GM23338 (cell line): ENCODE measurements at regions not wholly inside any gene's neighbourhood (a gene's known extent, or its start where the extent isn't known, plus 50 kb on each side); places are given as distances from the start of the nearest gene placed in this dataset.

Experiments used
- CREB1 ChIP-seq: fragments of 250-450 bp; sonication (Bioruptor Pico); IDR thresholded peaks from 2 replicates; pipeline ENCODE4 v1.5.0; 2020; ENCODE audit warnings: low read depth, mild to moderate bottlenecking, moderate library complexity
- EZH2 ChIP-seq: fragments of 200-600 bp; sonication (generic); IDR thresholded peaks from one replicate; pipeline ENCODE4 v1.8.0; 2017; ENCODE audit warnings: antibody characterized with exemption, mild to moderate bottlenecking, low read depth; ENCODE audit not compliant: unreplicated experiment
- EZH2phosphoT487 ChIP-seq: fragments of 200-600 bp; sonication (generic); IDR thresholded peaks from one replicate; pipeline ENCODE4 v1.8.1; 2018; ENCODE audit warnings: antibody characterized with exemption; ENCODE audit not compliant: unreplicated experiment
- JUNB ChIP-seq: IDR thresholded peaks from one replicate; pipeline ENCODE4 v1.6.1; 2016; ENCODE audit warnings: antibody characterized with exemption; ENCODE audit not compliant: unreplicated experiment
- POLR2AphosphoS5 ChIP-seq: IDR thresholded peaks from 2 replicates; pipeline ENCODE4 v1.6.1; 2016; ENCODE audit warnings: antibody characterized with exemption, low read depth
- STAT1 ChIP-seq: IDR thresholded peaks from one replicate; pipeline ENCODE4 v1.6.1; 2016; ENCODE audit warnings: antibody characterized with exemption; ENCODE audit not compliant: unreplicated experiment
- ZNF114 ChIP-seq: fragments of 250-450 bp; sonication (Bioruptor Pico); IDR thresholded peaks from 2 replicates; pipeline ENCODE4 v1.5.0; 2020; ENCODE audit warnings: mild to moderate bottlenecking, moderate library complexity
- ZNF331 ChIP-seq: fragments of 250-450 bp; sonication (Bioruptor Pico); IDR thresholded peaks from 2 replicates; pipeline ENCODE4 v1.5.0; 2020; ENCODE audit warnings: low read depth, mild to moderate bottlenecking, moderate library complexity
- TF ChIP-seq, protein P1 (sequence below), 2 experiments: fragments of 200-600 bp in 1 of 2; sonication (generic) in 1 of 2; conservative IDR thresholded peaks; 2 replicates each; pipeline versions ENCODE4 v1.5.1 to v1.6.1; 2016 to 2017; ENCODE audit warnings: antibody characterized with exemption in 2 of 2, low read depth in 2 of 2, mild to moderate bottlenecking in 2 of 2, moderate library complexity in 1 of 2
- TF ChIP-seq, protein P2 (sequence below): IDR thresholded peaks from one replicate; pipeline ENCODE4 v1.6.1; 2018; ENCODE audit warnings: antibody characterized with exemption; ENCODE audit not compliant: unreplicated experiment
- TF ChIP-seq, protein P3 (sequence below): IDR thresholded peaks from 2 replicates; pipeline ENCODE4 v1.6.1; 2016; ENCODE audit warnings: antibody characterized with exemption
- TF ChIP-seq, protein P4 (sequence below): fragments of 250-450 bp; sonication (Bioruptor Pico); IDR thresholded peaks from 2 replicates; pipeline ENCODE4 v1.5.0; 2020; ENCODE audit warnings: mild to moderate bottlenecking, moderate library complexity

DNA sequence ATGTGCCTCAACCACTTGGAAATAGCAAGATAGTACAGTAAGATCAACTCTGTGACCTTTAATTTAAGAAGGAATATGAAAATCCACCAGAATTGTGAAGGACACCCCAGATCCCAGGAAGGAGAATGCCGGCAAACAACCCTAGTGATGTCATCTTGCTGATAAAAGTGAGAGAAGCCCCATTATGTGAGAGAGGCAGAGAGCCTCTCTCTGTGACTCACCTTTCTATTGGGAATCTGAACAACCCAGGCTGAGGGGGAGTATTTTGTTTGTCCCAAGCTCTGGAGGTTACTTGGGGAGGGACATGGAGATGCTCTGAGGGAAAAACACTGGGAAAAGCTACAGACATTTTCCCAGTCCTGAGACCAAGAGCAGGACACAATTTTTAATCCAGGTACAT is 188.3 kb upstream of the FERMT1 start:
- TF ChIP-seq, protein P1, sequence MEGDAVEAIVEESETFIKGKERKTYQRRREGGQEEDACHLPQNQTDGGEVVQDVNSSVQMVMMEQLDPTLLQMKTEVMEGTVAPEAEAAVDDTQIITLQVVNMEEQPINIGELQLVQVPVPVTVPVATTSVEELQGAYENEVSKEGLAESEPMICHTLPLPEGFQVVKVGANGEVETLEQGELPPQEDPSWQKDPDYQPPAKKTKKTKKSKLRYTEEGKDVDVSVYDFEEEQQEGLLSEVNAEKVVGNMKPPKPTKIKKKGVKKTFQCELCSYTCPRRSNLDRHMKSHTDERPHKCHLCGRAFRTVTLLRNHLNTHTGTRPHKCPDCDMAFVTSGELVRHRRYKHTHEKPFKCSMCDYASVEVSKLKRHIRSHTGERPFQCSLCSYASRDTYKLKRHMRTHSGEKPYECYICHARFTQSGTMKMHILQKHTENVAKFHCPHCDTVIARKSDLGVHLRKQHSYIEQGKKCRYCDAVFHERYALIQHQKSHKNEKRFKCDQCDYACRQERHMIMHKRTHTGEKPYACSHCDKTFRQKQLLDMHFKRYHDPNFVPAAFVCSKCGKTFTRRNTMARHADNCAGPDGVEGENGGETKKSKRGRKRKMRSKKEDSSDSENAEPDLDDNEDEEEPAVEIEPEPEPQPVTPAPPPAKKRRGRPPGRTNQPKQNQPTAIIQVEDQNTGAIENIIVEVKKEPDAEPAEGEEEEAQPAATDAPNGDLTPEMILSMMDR (conservative IDR thresholded peaks at IDR 0.05; ENCODE audit: low read depth in 2 of 2), result no peak
- no peak for TF ChIP-seq EZH2
- TF ChIP-seq POLR2AphosphoS5, result no peak
- TF ChIP-seq EZH2phosphoT487, result no peak
- TF ChIP-seq JUNB, result no peak
- TF ChIP-seq CREB1 (CRISPR knock-in tag), result no peak
- TF ChIP-seq STAT1, result no peak
- TF ChIP-seq, protein P2, sequence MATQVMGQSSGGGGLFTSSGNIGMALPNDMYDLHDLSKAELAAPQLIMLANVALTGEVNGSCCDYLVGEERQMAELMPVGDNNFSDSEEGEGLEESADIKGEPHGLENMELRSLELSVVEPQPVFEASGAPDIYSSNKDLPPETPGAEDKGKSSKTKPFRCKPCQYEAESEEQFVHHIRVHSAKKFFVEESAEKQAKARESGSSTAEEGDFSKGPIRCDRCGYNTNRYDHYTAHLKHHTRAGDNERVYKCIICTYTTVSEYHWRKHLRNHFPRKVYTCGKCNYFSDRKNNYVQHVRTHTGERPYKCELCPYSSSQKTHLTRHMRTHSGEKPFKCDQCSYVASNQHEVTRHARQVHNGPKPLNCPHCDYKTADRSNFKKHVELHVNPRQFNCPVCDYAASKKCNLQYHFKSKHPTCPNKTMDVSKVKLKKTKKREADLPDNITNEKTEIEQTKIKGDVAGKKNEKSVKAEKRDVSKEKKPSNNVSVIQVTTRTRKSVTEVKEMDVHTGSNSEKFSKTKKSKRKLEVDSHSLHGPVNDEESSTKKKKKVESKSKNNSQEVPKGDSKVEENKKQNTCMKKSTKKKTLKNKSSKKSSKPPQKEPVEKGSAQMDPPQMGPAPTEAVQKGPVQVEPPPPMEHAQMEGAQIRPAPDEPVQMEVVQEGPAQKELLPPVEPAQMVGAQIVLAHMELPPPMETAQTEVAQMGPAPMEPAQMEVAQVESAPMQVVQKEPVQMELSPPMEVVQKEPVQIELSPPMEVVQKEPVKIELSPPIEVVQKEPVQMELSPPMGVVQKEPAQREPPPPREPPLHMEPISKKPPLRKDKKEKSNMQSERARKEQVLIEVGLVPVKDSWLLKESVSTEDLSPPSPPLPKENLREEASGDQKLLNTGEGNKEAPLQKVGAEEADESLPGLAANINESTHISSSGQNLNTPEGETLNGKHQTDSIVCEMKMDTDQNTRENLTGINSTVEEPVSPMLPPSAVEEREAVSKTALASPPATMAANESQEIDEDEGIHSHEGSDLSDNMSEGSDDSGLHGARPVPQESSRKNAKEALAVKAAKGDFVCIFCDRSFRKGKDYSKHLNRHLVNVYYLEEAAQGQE, result no peak
- no peak for TF ChIP-seq ZNF331 (CRISPR knock-in tag)
- TF ChIP-seq, protein P3, sequence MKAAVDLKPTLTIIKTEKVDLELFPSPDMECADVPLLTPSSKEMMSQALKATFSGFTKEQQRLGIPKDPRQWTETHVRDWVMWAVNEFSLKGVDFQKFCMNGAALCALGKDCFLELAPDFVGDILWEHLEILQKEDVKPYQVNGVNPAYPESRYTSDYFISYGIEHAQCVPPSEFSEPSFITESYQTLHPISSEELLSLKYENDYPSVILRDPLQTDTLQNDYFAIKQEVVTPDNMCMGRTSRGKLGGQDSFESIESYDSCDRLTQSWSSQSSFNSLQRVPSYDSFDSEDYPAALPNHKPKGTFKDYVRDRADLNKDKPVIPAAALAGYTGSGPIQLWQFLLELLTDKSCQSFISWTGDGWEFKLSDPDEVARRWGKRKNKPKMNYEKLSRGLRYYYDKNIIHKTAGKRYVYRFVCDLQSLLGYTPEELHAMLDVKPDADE, result no peak
- TF ChIP-seq, protein P4, sequence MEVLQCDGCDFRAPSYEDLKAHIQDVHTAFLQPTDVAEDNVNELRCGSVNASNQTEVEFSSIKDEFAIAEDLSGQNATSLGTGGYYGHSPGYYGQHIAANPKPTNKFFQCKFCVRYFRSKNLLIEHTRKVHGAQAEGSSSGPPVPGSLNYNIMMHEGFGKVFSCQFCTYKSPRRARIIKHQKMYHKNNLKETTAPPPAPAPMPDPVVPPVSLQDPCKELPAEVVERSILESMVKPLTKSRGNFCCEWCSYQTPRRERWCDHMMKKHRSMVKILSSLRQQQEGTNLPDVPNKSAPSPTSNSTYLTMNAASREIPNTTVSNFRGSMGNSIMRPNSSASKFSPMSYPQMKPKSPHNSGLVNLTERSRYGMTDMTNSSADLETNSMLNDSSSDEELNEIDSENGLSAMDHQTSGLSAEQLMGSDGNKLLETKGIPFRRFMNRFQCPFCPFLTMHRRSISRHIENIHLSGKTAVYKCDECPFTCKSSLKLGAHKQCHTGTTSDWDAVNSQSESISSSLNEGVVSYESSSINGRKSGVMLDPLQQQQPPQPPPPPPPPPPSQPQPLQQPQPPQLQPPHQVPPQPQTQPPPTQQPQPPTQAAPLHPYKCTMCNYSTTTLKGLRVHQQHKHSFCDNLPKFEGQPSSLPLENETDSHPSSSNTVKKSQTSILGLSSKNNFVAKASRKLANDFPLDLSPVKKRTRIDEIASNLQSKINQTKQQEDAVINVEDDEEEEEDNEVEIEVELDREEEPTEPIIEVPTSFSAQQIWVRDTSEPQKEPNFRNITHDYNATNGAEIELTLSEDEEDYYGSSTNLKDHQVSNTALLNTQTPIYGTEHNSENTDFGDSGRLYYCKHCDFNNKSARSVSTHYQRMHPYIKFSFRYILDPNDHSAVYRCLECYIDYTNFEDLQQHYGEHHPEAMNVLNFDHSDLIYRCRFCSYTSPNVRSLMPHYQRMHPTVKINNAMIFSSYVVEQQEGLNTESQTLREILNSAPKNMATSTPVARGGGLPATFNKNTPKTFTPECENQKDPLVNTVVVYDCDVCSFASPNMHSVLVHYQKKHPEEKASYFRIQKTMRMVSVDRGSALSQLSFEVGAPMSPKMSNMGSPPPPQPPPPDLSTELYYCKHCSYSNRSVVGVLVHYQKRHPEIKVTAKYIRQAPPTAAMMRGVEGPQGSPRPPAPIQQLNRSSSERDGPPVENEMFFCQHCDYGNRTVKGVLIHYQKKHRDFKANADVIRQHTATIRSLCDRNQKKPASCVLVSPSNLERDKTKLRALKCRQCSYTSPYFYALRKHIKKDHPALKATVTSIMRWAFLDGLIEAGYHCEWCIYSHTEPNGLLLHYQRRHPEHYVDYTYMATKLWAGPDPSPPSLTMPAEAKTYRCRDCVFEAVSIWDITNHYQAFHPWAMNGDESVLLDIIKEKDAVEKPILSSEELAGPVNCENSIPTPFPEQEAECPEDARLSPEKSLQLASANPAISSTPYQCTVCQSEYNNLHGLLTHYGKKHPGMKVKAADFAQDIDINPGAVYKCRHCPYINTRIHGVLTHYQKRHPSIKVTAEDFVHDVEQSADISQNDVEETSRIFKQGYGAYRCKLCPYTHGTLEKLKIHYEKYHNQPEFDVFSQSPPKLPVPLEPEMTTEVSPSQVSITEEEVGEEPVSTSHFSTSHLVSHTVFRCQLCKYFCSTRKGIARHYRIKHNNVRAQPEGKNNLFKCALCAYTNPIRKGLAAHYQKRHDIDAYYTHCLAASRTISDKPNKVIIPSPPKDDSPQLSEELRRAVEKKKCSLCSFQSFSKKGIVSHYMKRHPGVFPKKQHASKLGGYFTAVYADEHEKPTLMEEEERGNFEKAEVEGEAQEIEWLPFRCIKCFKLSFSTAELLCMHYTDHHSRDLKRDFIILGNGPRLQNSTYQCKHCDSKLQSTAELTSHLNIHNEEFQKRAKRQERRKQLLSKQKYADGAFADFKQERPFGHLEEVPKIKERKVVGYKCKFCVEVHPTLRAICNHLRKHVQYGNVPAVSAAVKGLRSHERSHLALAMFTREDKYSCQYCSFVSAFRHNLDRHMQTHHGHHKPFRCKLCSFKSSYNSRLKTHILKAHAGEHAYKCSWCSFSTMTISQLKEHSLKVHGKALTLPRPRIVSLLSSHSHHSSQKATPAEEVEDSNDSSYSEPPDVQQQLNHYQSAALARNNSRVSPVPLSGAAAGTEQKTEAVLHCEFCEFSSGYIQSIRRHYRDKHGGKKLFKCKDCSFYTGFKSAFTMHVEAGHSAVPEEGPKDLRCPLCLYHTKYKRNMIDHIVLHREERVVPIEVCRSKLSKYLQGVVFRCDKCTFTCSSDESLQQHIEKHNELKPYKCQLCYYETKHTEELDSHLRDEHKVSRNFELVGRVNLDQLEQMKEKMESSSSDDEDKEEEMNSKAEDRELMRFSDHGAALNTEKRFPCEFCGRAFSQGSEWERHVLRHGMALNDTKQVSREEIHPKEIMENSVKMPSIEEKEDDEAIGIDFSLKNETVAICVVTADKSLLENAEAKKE, result no peak
- TF ChIP-seq ZNF114 (CRISPR knock-in tag), result no peak
